Mucosa of rectum (tissue), 2 donors: ENCODE measurements at regions not wholly inside any gene's neighbourhood (a gene's known extent, or its start where the extent isn't known, plus 50 kb on each side); places are given as distances from the start of the nearest gene placed in this dataset.

Source experiments
- H3K27ac ChIP-seq, 2 donors: one replicate each; pipeline ENCODE4 v1.7.0; 2013; ENCODE audit warnings: inconsistent platforms in 2 of 2, low read depth in 2 of 2, low read length in 2 of 2
- H3K27me3 ChIP-seq, 2 donors: one replicate each; pipeline ENCODE4 v1.7.0; 2013; ENCODE audit warnings: low read length in 2 of 2; ENCODE audit not compliant: control insufficient read depth in 2 of 2, insufficient read depth in 2 of 2
- H3K36me3 ChIP-seq, 2 donors: one replicate each; pipeline ENCODE4 v1.7.0; 2013; ENCODE audit warnings: low read length in 2 of 2; ENCODE audit not compliant: control insufficient read depth in 2 of 2, insufficient read depth in 2 of 2
- H3K4me1 ChIP-seq, 2 donors: one replicate each; pipeline ENCODE4 v1.7.0; 2013; ENCODE audit warnings: low read length in 2 of 2, mild to moderate bottlenecking in 1 of 2; ENCODE audit not compliant: control insufficient read depth in 2 of 2, insufficient read depth in 2 of 2
- H3K4me3 ChIP-seq, 2 donors: one replicate each; pipeline ENCODE4 v1.7.0; 2013; ENCODE audit warnings: low read length in 2 of 2
- H3K9ac ChIP-seq, 2 donors: one replicate each; pipeline ENCODE4 v1.7.0; 2013; ENCODE audit warnings: low read length in 2 of 2, low read depth in 1 of 2, mild to moderate bottlenecking in 1 of 2
- H3K9me3 ChIP-seq, 2 donors: one replicate each; pipeline ENCODE4 v1.7.0; 2013; ENCODE audit warnings: low read length in 2 of 2; ENCODE audit not compliant: control insufficient read depth in 2 of 2
- donor health status: healthy.
- donor health status: Normal muscosa, but diverticular disease.

DNA sequence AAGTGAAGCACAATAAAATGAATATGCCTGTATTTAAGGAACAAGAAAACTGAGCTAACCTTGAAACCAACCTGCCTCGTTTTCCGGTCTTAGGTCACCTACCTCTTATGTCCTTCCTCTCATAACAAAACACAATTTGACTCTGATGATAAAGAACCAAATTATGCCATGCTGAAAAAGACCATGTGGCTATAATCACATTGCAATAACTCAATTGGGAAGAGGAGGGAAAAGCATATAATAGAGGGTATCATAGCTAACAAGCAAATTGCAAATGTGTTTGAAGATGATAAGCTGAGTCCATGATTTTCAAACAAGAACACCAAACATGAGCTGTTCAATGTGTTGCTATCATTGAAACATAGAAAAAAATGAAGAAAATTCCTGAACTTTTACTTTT lies 260.8 kb downstream of the PLK2 start:
- Histone ChIP-seq H3K27ac (no peak overlapping the region), H3K36me3 (no peaks in the 10 kb centered on the region)

DNA sequence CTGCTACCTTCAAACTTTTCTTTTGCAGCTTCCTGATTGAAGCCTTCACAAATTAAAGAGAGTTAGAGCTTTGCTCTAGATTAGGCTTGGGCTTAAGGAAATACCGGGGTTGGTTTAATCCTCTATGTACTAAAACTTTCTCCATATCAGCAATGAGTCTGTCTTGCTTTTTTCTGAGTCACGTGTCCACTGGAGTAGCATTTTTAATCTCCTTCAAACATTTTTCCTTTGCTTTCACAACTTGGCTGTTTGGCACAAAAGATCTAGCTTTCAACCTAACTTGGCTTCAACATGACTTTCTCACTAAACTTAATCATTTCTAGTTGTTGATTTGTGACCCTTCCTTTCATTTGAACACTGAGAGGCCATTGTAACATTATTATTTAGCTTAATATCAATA lies 261.6 kb downstream of the PLK2 start:
- H3K27ac ChIP-seq: no peak overlapping the region
- H3K9ac ChIP-seq: no peak overlapping the region
- peaks cover 0 to 2% of the 10 kb centered on the region in 2 donors for H3K9me3 ChIP-seq
- no peaks in the 10 kb centered on the region for H3K27me3 ChIP-seq
- no peaks in the 10 kb centered on the region for H3K4me1 ChIP-seq
- H3K36me3 ChIP-seq: no peaks in the 10 kb centered on the region
- no peak overlapping the region for H3K4me3 ChIP-seq

More for the DNA sequence above, 260.8 kb downstream of the PLK2 start:
- Histone ChIP-seq H3K27me3 (no peaks in the 10 kb centered on the region), H3K9me3 (peaks cover 0 to 2% of the 10 kb centered on the region in 2 donors), H3K4me3 (no peak overlapping the region), H3K4me1 (no peaks in the 10 kb centered on the region), H3K9ac (no peak overlapping the region)

DNA sequence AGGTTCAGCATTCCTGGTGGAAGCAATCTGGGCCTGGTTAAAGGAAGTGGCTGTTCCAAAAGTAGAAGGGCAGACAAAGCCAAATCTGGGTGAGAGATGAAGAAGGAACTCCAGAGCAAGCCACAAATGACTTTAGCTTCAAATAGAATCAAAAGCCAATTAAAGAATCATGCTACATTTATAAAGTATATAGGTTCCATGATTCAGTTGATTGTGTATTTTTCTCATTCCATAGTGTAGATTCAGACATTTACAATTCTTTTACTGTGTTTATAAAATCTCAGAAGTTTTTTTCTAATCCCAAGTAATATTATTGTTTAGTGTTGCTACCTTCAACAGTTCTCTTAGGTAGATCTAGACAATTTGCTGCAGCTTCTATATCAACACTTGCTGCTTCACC lies 262.0 kb downstream of the PLK2 start:
- no peaks in the 10 kb centered on the region for H3K27me3 ChIP-seq
- H3K36me3 ChIP-seq: no peaks in the 10 kb centered on the region
- H3K4me3 ChIP-seq: no peak overlapping the region
- H3K4me1 ChIP-seq: no peaks in the 10 kb centered on the region
- H3K9ac ChIP-seq: no peak overlapping the region
- no peak overlapping the region for H3K27ac ChIP-seq
- H3K9me3 ChIP-seq: peaks cover 0 to 2% of the 10 kb centered on the region in 2 donors

DNA sequence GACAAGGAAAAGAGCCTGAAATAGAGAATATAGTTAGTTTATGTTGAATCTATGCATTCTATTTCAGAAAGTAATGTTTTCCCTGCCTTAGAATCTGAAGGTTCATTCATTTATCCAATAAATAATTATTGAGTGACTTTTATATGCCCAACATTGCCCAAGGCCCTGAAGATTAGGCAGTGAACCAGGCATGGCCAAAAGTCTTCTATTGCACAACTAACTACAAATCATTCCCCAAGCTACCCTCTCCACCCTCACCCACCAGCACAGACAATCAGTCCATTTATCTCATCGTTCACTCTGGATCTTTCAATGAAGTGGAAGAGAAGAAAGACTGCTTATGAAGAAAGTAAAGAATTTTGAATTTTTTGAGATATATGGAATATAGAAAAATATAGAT lies 268.4 kb downstream of the PLK2 start:
- Histone ChIP-seq H3K36me3 (no peaks in the 10 kb centered on the region), H3K27me3 (no peaks in the 10 kb centered on the region), H3K27ac (no peak overlapping the region), H3K9ac (no peak overlapping the region), H3K4me3 (no peak overlapping the region), H3K9me3 (peaks cover 0 to 1% of the 10 kb centered on the region in 2 donors), H3K4me1 (no peaks in the 10 kb centered on the region)

DNA sequence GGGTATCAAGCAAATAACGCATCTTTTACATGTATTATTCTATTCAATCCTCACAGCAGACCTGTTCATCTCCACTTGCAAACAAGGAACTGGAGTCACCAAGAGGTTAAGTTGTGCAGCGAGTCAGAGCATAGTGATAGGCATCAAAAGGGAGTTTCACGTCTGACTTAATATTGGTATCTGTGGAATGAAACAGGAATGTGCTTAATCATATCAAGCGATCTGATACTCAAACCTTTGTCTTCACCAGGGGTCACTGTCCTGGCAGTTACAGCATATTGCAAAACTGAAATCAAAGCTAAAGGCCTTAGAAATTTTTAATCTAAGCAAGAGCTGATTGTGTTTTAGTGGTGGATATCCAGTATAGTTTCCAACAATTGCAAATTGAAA lies 271.6 kb downstream of the PLK2 start:
- H3K27me3 ChIP-seq: no peaks in the 10 kb centered on the region
- H3K9ac ChIP-seq: no peak overlapping the region
- H3K4me3 ChIP-seq: no peak overlapping the region
- no peaks in the 10 kb centered on the region for H3K9me3 ChIP-seq
- no peak overlapping the region for H3K27ac ChIP-seq
- no peaks in the 10 kb centered on the region for H3K4me1 ChIP-seq
- H3K36me3 ChIP-seq: no peaks in the 10 kb centered on the region

DNA sequence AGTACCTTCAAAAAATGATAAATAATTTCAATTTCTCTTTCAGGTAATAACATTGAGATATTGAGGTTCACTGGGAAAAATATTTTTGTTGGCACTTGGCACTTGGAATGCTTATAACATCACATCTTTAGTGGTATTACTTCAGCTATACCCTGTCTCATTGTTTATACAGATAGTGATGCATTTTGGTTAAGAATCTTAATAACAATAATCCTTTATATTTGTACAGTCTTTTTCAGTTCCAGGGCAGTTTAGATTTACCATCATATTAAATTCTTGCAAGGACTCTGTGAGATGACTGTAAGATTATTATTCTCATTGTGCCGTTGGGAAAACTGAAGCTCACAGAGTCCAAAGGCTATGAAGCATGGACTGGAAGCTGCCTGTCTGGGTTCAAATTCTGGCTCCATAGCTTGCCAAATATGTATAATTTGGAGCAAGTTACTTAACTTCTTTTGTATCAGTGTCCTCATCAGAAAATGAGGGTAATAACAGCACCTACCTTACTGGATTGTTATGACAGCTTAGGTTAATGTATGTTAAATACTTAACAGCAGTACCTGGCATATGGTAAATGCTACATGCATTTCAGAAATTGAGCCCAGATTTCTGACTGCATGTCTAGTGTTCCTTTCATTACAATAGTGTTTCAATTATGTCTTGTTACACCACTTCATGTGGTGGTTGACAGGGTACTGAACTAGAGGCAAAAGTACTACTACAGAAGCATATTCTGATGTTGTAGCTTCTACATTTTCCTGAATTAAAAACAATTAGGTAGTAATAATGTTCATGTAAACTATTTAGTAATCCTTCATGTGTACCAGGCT lies 272.2 kb downstream of the PLK2 start:
- no peaks in the 10 kb centered on the region for H3K36me3 ChIP-seq
- no peaks in the 10 kb centered on the region for H3K4me1 ChIP-seq
- H3K27ac ChIP-seq: no peak overlapping the region
- H3K9me3 ChIP-seq: no peaks in the 10 kb centered on the region
- H3K4me3 ChIP-seq: no peak overlapping the region
- no peak overlapping the region for H3K9ac ChIP-seq
- no peaks in the 10 kb centered on the region for H3K27me3 ChIP-seq

DNA sequence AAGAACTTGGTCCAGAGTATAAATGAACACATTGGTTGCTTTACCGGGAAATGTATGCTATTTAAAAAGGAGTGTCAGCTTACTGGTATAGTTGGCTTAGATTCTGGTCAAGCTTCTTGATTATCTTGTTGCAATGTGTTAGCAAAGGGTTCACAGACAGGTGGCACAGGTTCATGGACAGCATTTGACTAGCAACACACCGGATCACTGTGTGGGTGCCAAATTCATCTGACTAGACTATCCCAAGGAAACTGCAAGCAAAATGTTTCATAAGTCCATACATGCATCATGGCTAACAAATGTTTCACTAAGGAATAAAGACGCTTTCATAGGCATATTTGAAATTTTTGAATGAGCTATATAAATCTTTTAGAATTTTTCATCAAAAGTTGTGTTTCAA lies 274.1 kb downstream of the PLK2 start:
- Histone ChIP-seq H3K4me3 (no peak overlapping the region), H3K27ac (no peak overlapping the region), H3K4me1 (no peaks in the 10 kb centered on the region), H3K27me3 (no peaks in the 10 kb centered on the region), H3K9ac (no peak overlapping the region), H3K36me3 (no peaks in the 10 kb centered on the region), H3K9me3 (no peaks in the 10 kb centered on the region)

DNA sequence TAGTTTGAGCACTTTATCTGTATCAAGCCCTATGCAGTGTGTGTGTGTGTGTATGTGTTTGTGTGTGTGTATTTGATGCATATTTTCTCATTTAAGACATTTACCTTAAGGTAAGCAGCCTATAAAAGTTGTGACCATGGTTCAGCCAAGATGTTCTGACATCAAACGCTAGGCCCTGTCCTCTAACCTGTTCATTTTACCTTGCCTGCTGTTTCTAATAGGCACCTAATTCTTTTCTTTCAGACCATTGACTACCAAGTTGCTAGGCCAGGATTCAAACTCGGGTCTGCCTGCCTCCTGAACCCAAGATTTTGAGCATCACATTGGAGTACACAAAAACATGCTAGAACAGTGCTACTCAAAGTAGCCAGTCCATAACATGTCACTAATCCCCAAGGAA lies 274.5 kb downstream of the PLK2 start:
- Histone ChIP-seq H3K9ac (no peak overlapping the region), H3K4me1 (no peaks in the 10 kb centered on the region), H3K27ac (no peak overlapping the region), H3K27me3 (no peaks in the 10 kb centered on the region), H3K36me3 (no peaks in the 10 kb centered on the region), H3K4me3 (no peak overlapping the region), H3K9me3 (no peaks in the 10 kb centered on the region)

DNA sequence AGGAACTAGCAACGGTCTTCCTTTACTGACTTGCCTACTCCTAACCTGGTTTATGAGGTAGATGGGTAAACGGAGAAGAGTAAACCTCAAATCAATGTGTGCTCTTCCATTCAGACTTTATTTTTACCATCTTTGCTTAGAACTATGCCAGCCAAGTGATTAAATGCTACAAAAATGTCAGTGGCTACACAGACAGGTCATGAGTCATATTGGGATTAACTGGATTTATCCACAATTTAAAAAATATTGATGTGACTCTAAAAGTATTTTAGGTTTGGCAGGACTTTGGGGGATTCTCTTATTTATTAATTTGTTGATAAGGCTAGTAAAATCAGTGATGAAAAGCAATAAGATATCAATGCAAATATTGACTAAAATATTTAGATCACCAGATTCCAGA lies 275.0 kb downstream of the PLK2 start:
- H3K27me3 ChIP-seq: no peaks in the 10 kb centered on the region
- H3K27ac ChIP-seq: no peak overlapping the region
- no peaks in the 10 kb centered on the region for H3K36me3 ChIP-seq
- H3K4me1 ChIP-seq: no peaks in the 10 kb centered on the region
- no peaks in the 10 kb centered on the region for H3K9me3 ChIP-seq
- no peak overlapping the region for H3K9ac ChIP-seq
- H3K4me3 ChIP-seq: no peak overlapping the region

DNA sequence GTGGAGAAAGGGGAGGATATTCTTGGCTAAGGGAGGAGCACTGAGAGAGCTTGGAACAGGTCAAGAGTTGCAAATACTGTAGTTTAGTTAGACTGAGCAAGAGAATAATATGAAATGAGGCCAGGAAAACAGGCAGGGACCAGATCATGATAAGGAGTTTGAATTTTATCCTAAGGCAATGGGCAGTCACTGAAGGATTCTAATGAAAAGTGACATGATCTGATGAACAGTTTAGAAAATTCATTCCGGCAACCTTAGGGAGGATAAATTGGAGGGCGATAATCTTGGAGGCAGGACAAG lies 276.1 kb downstream of the PLK2 start:
- H3K4me1 ChIP-seq: no peaks in the 10 kb centered on the region
- H3K36me3 ChIP-seq: no peaks in the 10 kb centered on the region
- no peaks in the 10 kb centered on the region for H3K9me3 ChIP-seq
- H3K9ac ChIP-seq: no peak overlapping the region
- H3K27me3 ChIP-seq: no peaks in the 10 kb centered on the region
- no peak overlapping the region for H3K4me3 ChIP-seq
- no peak overlapping the region for H3K27ac ChIP-seq
